ENCODE measurements at regions not wholly inside any gene's neighbourhood (a gene's known extent, or its start where the extent isn't known, plus 50 kb on each side); places are given as distances from the start of the nearest gene placed in this dataset.

DNA sequence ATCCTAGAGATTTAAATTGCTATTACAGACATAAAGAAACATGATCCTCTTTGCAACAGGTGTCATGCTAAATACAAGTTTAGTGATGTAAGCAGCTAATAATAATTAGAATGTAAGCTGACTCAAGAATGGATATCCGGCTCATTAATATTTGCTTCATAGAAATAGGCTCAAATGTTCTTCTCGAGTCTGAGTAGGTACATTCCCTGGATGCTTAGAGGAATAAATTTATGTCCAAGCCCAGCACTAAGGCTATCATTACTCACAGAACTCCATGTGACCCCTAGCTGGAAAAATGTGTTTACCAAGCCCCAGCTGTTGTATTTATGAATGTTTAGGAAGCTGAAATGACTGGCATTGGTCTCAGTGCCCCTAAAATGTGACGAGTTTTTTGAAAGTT, 87.6 kb upstream of the TSPAN7 start:
- Mint-ChIP-seq H3K27me3 (ENCODE audit: insufficient read depth) (no peaks in the 10 kb centered on the region), H3K4me3 (no peak overlapping the region), H3K4me1 (no peaks in the 10 kb centered on the region), H3K27ac (no peak overlapping the region), H3K36me3 (ENCODE audit: low read depth) (no peaks in the 10 kb centered on the region), H3K9me3 (peaks cover 31% of the 10 kb centered on the region)
- WGBS, 2 experiments (ENCODE audit: insufficient coverage in 1 of 2, insufficient read length in 1 of 2) = 93 to 100% methylated on average over 1 to 3 of the region's 3 CpGs
- Histone ChIP-seq H3K27ac (ENCODE audit: low read depth, low read length) (no peak overlapping the region), H3K4me1 (ENCODE audit: control insufficient read depth, insufficient read depth, low read length) (no peaks in the 10 kb centered on the region), H3K27me3 (ENCODE audit: control insufficient read depth, insufficient read depth, low read length, poor library complexity, severe bottlenecking) (no peaks in the 10 kb centered on the region), H3K4me3 (ENCODE audit: low read length) (no peak overlapping the region), H3K9ac (ENCODE audit: extremely low read depth, low read length, poor library complexity, severe bottlenecking) (no peak overlapping the region), H3K9me3 (ENCODE audit: control insufficient read depth, low read length) (no peaks in the 10 kb centered on the region), H3K36me3 (ENCODE audit: control insufficient read depth, insufficient read depth, low read length) (no peaks in the 10 kb centered on the region)
- no peak for DNase-seq
- TF ChIP-seq, protein P1, sequence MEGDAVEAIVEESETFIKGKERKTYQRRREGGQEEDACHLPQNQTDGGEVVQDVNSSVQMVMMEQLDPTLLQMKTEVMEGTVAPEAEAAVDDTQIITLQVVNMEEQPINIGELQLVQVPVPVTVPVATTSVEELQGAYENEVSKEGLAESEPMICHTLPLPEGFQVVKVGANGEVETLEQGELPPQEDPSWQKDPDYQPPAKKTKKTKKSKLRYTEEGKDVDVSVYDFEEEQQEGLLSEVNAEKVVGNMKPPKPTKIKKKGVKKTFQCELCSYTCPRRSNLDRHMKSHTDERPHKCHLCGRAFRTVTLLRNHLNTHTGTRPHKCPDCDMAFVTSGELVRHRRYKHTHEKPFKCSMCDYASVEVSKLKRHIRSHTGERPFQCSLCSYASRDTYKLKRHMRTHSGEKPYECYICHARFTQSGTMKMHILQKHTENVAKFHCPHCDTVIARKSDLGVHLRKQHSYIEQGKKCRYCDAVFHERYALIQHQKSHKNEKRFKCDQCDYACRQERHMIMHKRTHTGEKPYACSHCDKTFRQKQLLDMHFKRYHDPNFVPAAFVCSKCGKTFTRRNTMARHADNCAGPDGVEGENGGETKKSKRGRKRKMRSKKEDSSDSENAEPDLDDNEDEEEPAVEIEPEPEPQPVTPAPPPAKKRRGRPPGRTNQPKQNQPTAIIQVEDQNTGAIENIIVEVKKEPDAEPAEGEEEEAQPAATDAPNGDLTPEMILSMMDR (conservative IDR thresholded peaks at IDR 0.05) = no peak

GRCh38 chrX:38474543-38474942, 86.8 kb upstream of the TSPAN7 start:
- Histone ChIP-seq H3K9me3 (ENCODE audit: control insufficient read depth, low read length) (no peaks in the 10 kb centered on the region), H3K27me3 (ENCODE audit: control insufficient read depth, insufficient read depth, low read length, poor library complexity, severe bottlenecking) (no peaks in the 10 kb centered on the region), H3K9ac (ENCODE audit: extremely low read depth, low read length, poor library complexity, severe bottlenecking) (no peak overlapping the region), H3K4me1 (ENCODE audit: control insufficient read depth, insufficient read depth, low read length) (no peaks in the 10 kb centered on the region), H3K36me3 (ENCODE audit: control insufficient read depth, insufficient read depth, low read length) (no peaks in the 10 kb centered on the region), H3K27ac (ENCODE audit: low read depth, low read length) (no peak overlapping the region), H3K4me3 (ENCODE audit: low read length) (no peak overlapping the region)
- 70% methylated on average over 2 of the region's 3 CpGs; no CpG with 5 or more reads in 1 of the 2 experiments for WGBS, 2 experiments (ENCODE audit: insufficient coverage in 1 of 2, insufficient read length in 1 of 2)
- H3K4me3 Mint-ChIP-seq = no peak overlapping the region
- H3K4me1 Mint-ChIP-seq = no peaks in the 10 kb centered on the region
- DNase-seq = peak; percentile 55
- H3K27me3 Mint-ChIP-seq (ENCODE audit: insufficient read depth) = no peaks in the 10 kb centered on the region
- H3K36me3 Mint-ChIP-seq (ENCODE audit: low read depth) = no peaks in the 10 kb centered on the region
- peaks cover 34% of the 10 kb centered on the region for H3K9me3 Mint-ChIP-seq
- TF ChIP-seq, protein P1 (conservative IDR thresholded peaks at IDR 0.05) = peak; percentile 45
- H3K27ac Mint-ChIP-seq = no peak overlapping the region

DNA sequence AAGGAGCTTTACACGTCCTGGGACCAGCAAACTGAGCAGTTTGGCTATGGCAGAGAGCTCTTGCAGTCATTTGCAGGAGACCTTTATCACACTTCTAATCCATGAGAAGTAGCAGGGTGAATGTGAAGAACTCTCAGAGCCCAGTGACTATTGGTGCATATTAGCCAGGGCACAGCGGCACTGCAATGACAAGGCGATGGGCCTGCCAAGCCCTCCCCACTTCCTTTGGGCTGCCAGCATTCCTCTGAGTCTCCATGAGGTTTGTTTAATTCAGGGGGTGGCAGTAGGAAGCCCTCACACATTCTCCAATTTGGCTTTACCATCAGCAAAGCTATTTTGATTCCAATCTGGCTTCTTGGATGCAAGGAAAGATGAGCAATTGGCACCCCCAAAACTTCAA, 79.2 kb upstream of the TSPAN7 start:
- Histone ChIP-seq H3K4me3 (ENCODE audit: low read length) (no peak overlapping the region), H3K36me3 (ENCODE audit: control insufficient read depth, insufficient read depth, low read length) (no peaks in the 10 kb centered on the region), H3K9me3 (ENCODE audit: control insufficient read depth, low read length) (no peaks in the 10 kb centered on the region), H3K9ac (ENCODE audit: extremely low read depth, low read length, poor library complexity, severe bottlenecking) (no peak overlapping the region), H3K27ac (ENCODE audit: low read depth, low read length) (no peak overlapping the region), H3K27me3 (ENCODE audit: control insufficient read depth, insufficient read depth, low read length, poor library complexity, severe bottlenecking) (no peaks in the 10 kb centered on the region), H3K4me1 (ENCODE audit: control insufficient read depth, insufficient read depth, low read length) (no peaks in the 10 kb centered on the region)
- H3K27me3 Mint-ChIP-seq (ENCODE audit: insufficient read depth) = peaks cover 2% of the 10 kb centered on the region
- no peak overlapping the region for H3K27ac Mint-ChIP-seq
- H3K36me3 Mint-ChIP-seq (ENCODE audit: low read depth) = no peaks in the 10 kb centered on the region
- WGBS, 2 experiments (ENCODE audit: insufficient coverage in 1 of 2, insufficient read length in 1 of 2) = 92% methylated on average over 3 of the region's 3 CpGs; no CpG with 5 or more reads in 1 of the 2 experiments
- no peak for DNase-seq
- TF ChIP-seq, protein P1 (conservative IDR thresholded peaks at IDR 0.05) = no peak
- H3K9me3 Mint-ChIP-seq = peaks cover 50% of the 10 kb centered on the region
- no peak overlapping the region for H3K4me3 Mint-ChIP-seq
- no peaks in the 10 kb centered on the region for H3K4me1 Mint-ChIP-seq
